Heart right ventricle (tissue), 16 donors: ENCODE measurements at regions not wholly inside any gene's neighbourhood (a gene's known extent, or its start where the extent isn't known, plus 50 kb on each side); places are given as distances from the start of the nearest gene placed in this dataset.
"Not testable (repeated sequence)": the region's sequence is repeated elsewhere in the genome, so short reads cannot be mapped to it uniquely, and the experiment has no call there.

ENCODE experiments used
- ATAC-seq, 8 donors: fragments of 200-7000 bp; cut with Tn5 transposase; one replicate each; pipeline ENCODE4 v1.9.1; 2020; ENCODE audit warnings: mild to moderate bottlenecking in 8 of 8, moderate library complexity in 8 of 8, moderate number of reproducible peaks in 1 of 8
- DNase-seq, 2 donors: peaks; one replicate each; pipeline ENCODE4 v3.0.0-alpha.2; 2020
- H3K27ac ChIP-seq, 10 donors: fragments of 200-600 bp; sonication (generic) in 2 of 10; one replicate each; pipeline versions ENCODE4 v1.5.0 to v1.8.0; 2020 to 2022; ENCODE audit warnings: mild to moderate bottlenecking in 3 of 10
- H3K27me3 ChIP-seq, 7 donors: fragments of 200-600 bp; one replicate each; pipeline ENCODE4 v1.8.0; 2021 to 2022; ENCODE audit warnings: mild to moderate bottlenecking in 2 of 7
- H3K36me3 ChIP-seq, 9 donors: fragments of 200-600 bp; sonication (generic) in 1 of 9; one replicate each; pipeline versions ENCODE4 v1.5.0 to v1.8.0; 2020 to 2022; ENCODE audit warnings: mild to moderate bottlenecking in 2 of 9
- H3K4me1 ChIP-seq, 9 donors: fragments of 200-600 bp; sonication (generic) in 1 of 9; one replicate each; pipeline versions ENCODE4 v1.5.0 to v1.8.0; 2020 to 2022; ENCODE audit warnings: mild to moderate bottlenecking in 4 of 9
- H3K4me3 ChIP-seq, 10 donors: fragments of 200-600 bp; sonication (generic) in 2 of 10; one replicate each; pipeline versions ENCODE4 v1.5.0 to v1.8.0; 2020 to 2022; ENCODE audit warnings: mild to moderate bottlenecking in 7 of 10, moderate library complexity in 2 of 10
- H3K9me3 ChIP-seq, 11 donors: fragments of 200-600 bp in 10 of 11; sonication (generic) in 2 of 11; one replicate each; pipeline versions ENCODE4 v1.5.0 to v1.8.0; 2013 to 2022; ENCODE audit warnings: mild to moderate bottlenecking in 2 of 11, control low read depth in 1 of 11, moderate library complexity in 1 of 11
- CTCF ChIP-seq, 9 donors: fragments of 200-600 bp; sonication (generic) in 2 of 9; IDR thresholded peaks; one replicate each; pipeline versions ENCODE4 v1.5.0 to v1.8.0; 2021 to 2022; ENCODE audit warnings: antibody characterized with exemption in 9 of 9, mild to moderate bottlenecking in 5 of 9, moderate library complexity in 1 of 9
- WGBS, 2 donors: extraction: QIAGEN DNeasy Blood & Tissue Kit; methylation state at CpG; one replicate each; pipeline ENCODE4 v1.1.7; 2013; ENCODE audit warnings: inconsistent platforms in 1 of 2; 5-methylcytosine and 5-hydroxymethylcytosine counted together
- intact Hi-C, 10 donors: fragments of 100-400 bp; cut with DNase I; formaldehyde crosslinking; loops; one replicate each; pipeline versions ENCODE4 v1.11.1 to v1.14.2; 2022
- donor health status: Arrhythmogenic right ventricular cardiomyopathy.
- donor health status: ischemic (EF 13 %, LVEDD 7.1; RV severe dilation, severe dysfunction).
- donor health status: healthy with polysubstance abuse.
- donor health status: DM: no; HTN: yes; CAD: no.
- donor health status: DM: no; HTN: no; CAD: no.
- donor health status: ischemic (EF 25% LVEDD 6.9; RV normal size, moderate dysfunction).
- donor health status: ischemic (EF 25% LVEDD 5.7; RV mildly dilated, moderate dysfunction).
- donor health status: healthy.
- donor health status: DM: yes; HTN: yes; CAD: no.
- donor health status: Ischemic cardiomyopathy.
- donor health status: ischemic (EF 35%, LVEDD 5.7; RV mildly dilated, moderate dysfunction).
- donor health status: nonischemic (EF 11% LVEDD 7.7; RV severe dilation, severe dysfunction).
- donor health status: DM: yes; HTN: yes; CAD: no.
- donor health status: PGD.
- donor health status: ischemic (EF 29% LVEDD 5.4; RV normal size, mild dysfunction).
- donor health status: nonischemic (EF 23%, LVEDD 6.1; RV moderate dilation, normal function).

- intact Hi-C loops, result no loop called here
- Histone ChIP-seq H3K4me3 (no peak overlapping the region), H3K4me1 (no peaks in the 10 kb centered on the region), H3K27me3 (peaks cover 0 to 5% (median 0%) of the 10 kb centered on the region in 7 donors), H3K36me3 (no peaks in the 10 kb centered on the region), H3K27ac (no peak overlapping the region), H3K9me3 (no peaks in the 10 kb centered on the region)
- peak in 1 of 2 donors; percentile 8 for DNase-seq
- 77 to 83% methylated on average over 6 of the region's 6 CpGs for WGBS, 2 donors
- peak in 2 of 8 donors; percentile 20 to 58 for ATAC-seq
- TF ChIP-seq CTCF (IDR thresholded peaks at IDR 0.05), result no peak
Measured at GRCh38 chr3:137191133-137191923, 233.5 kb downstream of the IL20RB start.

- ATAC-seq, result no peak
- Histone ChIP-seq H3K9me3 (no peaks in the 10 kb centered on the region), H3K36me3 (no peaks in the 10 kb centered on the region), H3K4me1 (no peaks in the 10 kb centered on the region), H3K4me3 (no peak overlapping the region), H3K27me3 (peaks cover 0 to 5% (median 0%) of the 10 kb centered on the region in 7 donors), H3K27ac (no peak overlapping the region)
- intact Hi-C loops, result no loop called here
- DNase-seq, result no peak
- 85 to 93% methylated on average over 8 of the region's 8 CpGs for WGBS, 2 donors
- TF ChIP-seq CTCF (IDR thresholded peaks at IDR 0.05), result no peak
Measured at GRCh38 chr3:137191951-137192350, 234.2 kb downstream of the IL20RB start.

GRCh38 chr3:137194301-137194700, 236.5 kb downstream of the IL20RB start:
- no peak for ATAC-seq
- Histone ChIP-seq H3K27me3 (peaks cover 0 to 5% (median 0%) of the 10 kb centered on the region in 7 donors), H3K27ac (no peak overlapping the region), H3K4me3 (no peak overlapping the region), H3K4me1 (no peaks in the 10 kb centered on the region), H3K9me3 (no peaks in the 10 kb centered on the region), H3K36me3 (no peaks in the 10 kb centered on the region)
- TF ChIP-seq CTCF (IDR thresholded peaks at IDR 0.05), result no peak
- no peak for DNase-seq
- intact Hi-C loops, result no loop called here
- WGBS, 2 donors, result 66 to 68% methylated on average over 4 of the region's 4 CpGs

- H3K36me3 ChIP-seq, H3K4me1 ChIP-seq, H3K27ac ChIP-seq, ATAC-seq, H3K27me3 ChIP-seq, H3K9me3 ChIP-seq, DNase-seq, H3K4me3 ChIP-seq, intact Hi-C loops: not testable (repeated sequence)
- 95 to 96% methylated on average over 27 to 28 of the region's 32 CpGs for WGBS, 2 donors
Measured at GRCh38 chr3:137198374-137198773, 240.6 kb downstream of the IL20RB start.

GRCh38 chr3:137199678-137200077, 241.9 kb downstream of the IL20RB start:
- no peaks in the 10 kb centered on the region for H3K36me3 ChIP-seq
- no peak overlapping the region for H3K27ac ChIP-seq
- TF ChIP-seq CTCF (IDR thresholded peaks at IDR 0.05), result no peak
- no peaks in the 10 kb centered on the region for H3K27me3 ChIP-seq
- intact Hi-C loops, result no loop called here
- ATAC-seq (no peak), DNase-seq (no peak)
- no peak overlapping the region for H3K4me3 ChIP-seq
- H3K9me3 ChIP-seq, result no peaks in the 10 kb centered on the region
- H3K4me1 ChIP-seq, result peaks cover 0 to 4% (median 0%) of the 10 kb centered on the region in 9 donors
